ENCODE measurements at regions not wholly inside any gene's neighbourhood (a gene's known extent, or its start where the extent isn't known, plus 50 kb on each side); places are given as distances from the start of the nearest gene placed in this dataset.

GRCh38 chr6:41429506-41430504 is 94.4 kb downstream of the NCR2 start:
- no peak for TF ChIP-seq ZFP69B (tag by site-specific recombination; IDR thresholded peaks at IDR 0.05)
- TF ChIP-seq, protein P1, sequence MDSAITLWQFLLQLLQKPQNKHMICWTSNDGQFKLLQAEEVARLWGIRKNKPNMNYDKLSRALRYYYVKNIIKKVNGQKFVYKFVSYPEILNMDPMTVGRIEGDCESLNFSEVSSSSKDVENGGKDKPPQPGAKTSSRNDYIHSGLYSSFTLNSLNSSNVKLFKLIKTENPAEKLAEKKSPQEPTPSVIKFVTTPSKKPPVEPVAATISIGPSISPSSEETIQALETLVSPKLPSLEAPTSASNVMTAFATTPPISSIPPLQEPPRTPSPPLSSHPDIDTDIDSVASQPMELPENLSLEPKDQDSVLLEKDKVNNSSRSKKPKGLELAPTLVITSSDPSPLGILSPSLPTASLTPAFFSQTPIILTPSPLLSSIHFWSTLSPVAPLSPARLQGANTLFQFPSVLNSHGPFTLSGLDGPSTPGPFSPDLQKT (IDR thresholded peaks at IDR 0.05; ENCODE audit: borderline replicate concordance, low read depth, low read length): no peak
- TF ChIP-seq CTCF (tag by site-specific recombination; IDR thresholded peaks at IDR 0.05): no peak
- no peak for TF ChIP-seq ZNF16 (tag by site-specific recombination; IDR thresholded peaks at IDR 0.05; ENCODE audit: low read depth)
